Endothelial cell of umbilical vein (primary cell): ENCODE measurements at regions not wholly inside any gene's neighbourhood (a gene's known extent, or its start where the extent isn't known, plus 50 kb on each side); places are given as distances from the start of the nearest gene placed in this dataset.

Source experiments
- EZH2 ChIP-seq: IDR thresholded peaks from 2 replicates; pipeline ENCODE4 v1.6.1; 2012; ENCODE audit warnings: borderline replicate concordance, low read depth, mild to moderate bottlenecking, moderate library complexity, low read length, inconsistent platforms; ENCODE audit not compliant: severe bottlenecking
- JUN ChIP-seq: IDR thresholded peaks from 2 replicates; pipeline ENCODE4 v1.6.1; 2011; ENCODE audit warnings: borderline replicate concordance, low read depth; ENCODE audit not compliant: insufficient read length, insufficient read depth
- POLR2A ChIP-seq: IDR thresholded peaks from 2 replicates; pipeline ENCODE4 v1.6.1; 2012; ENCODE audit warnings: low read depth, mild to moderate bottlenecking, control low read depth, low read length
- POLR2AphosphoS5 ChIP-seq: IDR thresholded peaks from 2 replicates; pipeline ENCODE4 v1.6.1; 2012; ENCODE audit warnings: low read depth, mild to moderate bottlenecking, control low read depth, low read length, moderate library complexity; ENCODE audit not compliant: insufficient read depth
- TF ChIP-seq, protein P1 (sequence below), 2 donors: IDR thresholded peaks; 1 replicate in 1 of 2; 2 replicates in 1 of 2; pipeline ENCODE4 v1.5.1; 2011; ENCODE audit warnings: low read length in 2 of 2, mild to moderate bottlenecking in 2 of 2, moderate library complexity in 2 of 2, control low read depth in 1 of 2, inconsistent platforms in 1 of 2, low read depth in 1 of 2; ENCODE audit not compliant: insufficient read depth in 1 of 2; ENCODE audit errors: extremely low read depth in 1 of 2
- TF ChIP-seq, protein P2 (sequence below): IDR thresholded peaks from 2 replicates; pipeline ENCODE4 v1.6.1; 2011; ENCODE audit not compliant: insufficient read depth, insufficient read length

DNA sequence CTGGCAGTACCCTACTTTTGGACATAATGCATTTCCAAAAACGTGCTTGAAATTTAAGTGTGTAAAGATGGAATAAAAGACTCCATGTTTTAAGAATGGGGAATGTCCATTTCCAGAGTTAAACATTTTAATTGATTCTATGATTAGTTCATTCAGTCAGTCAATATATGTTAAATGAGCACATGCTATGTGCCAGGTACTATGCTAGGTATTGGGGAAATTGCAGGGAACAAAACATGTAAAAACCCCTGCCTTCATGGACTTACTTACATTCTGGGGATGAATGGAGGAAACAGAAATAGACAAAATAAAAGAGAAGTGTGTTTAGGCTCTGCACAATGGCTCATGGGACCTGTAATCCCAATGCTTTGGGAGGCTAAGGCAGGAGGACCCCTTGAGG is 288.6 kb downstream of the MTX2 start:
- TF ChIP-seq, protein P1, sequence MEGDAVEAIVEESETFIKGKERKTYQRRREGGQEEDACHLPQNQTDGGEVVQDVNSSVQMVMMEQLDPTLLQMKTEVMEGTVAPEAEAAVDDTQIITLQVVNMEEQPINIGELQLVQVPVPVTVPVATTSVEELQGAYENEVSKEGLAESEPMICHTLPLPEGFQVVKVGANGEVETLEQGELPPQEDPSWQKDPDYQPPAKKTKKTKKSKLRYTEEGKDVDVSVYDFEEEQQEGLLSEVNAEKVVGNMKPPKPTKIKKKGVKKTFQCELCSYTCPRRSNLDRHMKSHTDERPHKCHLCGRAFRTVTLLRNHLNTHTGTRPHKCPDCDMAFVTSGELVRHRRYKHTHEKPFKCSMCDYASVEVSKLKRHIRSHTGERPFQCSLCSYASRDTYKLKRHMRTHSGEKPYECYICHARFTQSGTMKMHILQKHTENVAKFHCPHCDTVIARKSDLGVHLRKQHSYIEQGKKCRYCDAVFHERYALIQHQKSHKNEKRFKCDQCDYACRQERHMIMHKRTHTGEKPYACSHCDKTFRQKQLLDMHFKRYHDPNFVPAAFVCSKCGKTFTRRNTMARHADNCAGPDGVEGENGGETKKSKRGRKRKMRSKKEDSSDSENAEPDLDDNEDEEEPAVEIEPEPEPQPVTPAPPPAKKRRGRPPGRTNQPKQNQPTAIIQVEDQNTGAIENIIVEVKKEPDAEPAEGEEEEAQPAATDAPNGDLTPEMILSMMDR (IDR thresholded peaks at IDR 0.05; ENCODE audit: extremely low read depth in 1 of 2, insufficient read depth in 1 of 2, low read depth in 1 of 2, low read length in 2 of 2), result no peak
- no peak for TF ChIP-seq POLR2A
- TF ChIP-seq POLR2AphosphoS5, result no peak
- TF ChIP-seq EZH2, result no peak
- TF ChIP-seq, protein P2, sequence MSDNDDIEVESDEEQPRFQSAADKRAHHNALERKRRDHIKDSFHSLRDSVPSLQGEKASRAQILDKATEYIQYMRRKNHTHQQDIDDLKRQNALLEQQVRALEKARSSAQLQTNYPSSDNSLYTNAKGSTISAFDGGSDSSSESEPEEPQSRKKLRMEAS, result no peak
- no peak for TF ChIP-seq JUN
